NAMALWA (cell line): ENCODE measurements at regions not wholly inside any gene's neighbourhood (a gene's known extent, or its start where the extent isn't known, plus 50 kb on each side); places are given as distances from the start of the nearest gene placed in this dataset.

Experiments used
- DNase-seq: peaks from one replicate; pipeline ENCODE4 v3.0.0-alpha.2; 2015; ENCODE audit warnings: low spot score

- no peak for DNase-seq
Measured at GRCh38 chr14:82047777-82048470, 514.3 kb upstream of the SEL1L start.

DNA sequence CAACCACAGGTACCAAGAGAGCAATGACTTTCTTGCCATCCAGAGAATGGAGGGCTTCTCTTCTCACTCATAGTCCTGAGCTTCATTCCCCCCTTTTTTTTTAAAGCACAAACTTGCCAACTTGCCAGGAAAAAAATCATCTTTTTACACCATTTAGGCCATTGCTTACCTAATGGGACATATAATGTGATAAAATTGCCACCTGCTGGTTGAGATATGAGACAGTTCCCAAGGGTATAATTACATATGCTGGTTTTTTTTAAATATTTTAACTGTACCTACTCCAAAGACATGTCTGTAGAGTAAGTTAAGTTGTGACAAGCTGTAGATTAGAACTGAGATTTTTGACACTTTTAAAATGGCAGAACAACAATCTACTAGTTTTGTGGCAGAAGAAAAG lies 519.1 kb upstream of the SEL1L start:
- DNase-seq: peak; percentile 3

DNA sequence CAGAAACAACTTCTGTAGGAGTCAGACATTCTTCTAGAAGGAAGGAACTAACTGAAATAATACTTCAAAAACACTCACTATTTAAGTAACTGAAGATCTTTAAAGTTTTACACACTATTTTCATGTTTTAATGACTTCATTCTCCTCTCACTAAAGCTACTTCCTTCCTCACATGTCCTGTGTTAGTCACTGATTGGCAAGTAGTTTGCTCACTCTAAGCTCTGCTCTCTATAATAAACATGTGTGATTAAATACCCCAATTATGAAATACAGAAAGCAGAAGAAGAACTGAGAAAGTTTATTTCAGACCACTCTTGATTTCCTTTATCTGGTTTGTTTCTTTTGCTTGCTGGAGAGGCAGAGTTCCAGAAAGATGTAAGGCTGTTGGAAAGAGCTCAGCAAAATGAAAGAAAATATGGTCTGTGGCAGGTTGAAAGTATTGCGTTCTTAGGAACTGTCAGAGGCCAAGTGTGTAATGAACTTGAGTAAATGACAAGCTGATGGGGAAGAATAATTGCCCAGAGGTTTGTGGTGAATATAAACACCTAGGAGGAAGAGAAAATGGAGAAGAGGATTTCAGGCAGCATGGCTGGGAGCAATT lies 522.0 kb upstream of the SEL1L start:
- no peak for DNase-seq

- no peak for DNase-seq
Measured at GRCh38 chr14:82060219-82060618, 526.6 kb upstream of the SEL1L start.

- no peak for DNase-seq
Measured at GRCh38 chr14:82067221-82067875, 533.7 kb upstream of the SEL1L start.

GRCh38 chr14:82070040-82070439 lies 536.4 kb upstream of the SEL1L start:
- DNase-seq: no peak

GRCh38 chr14:82070753-82071152 lies 537.1 kb upstream of the SEL1L start:
- no peak for DNase-seq

GRCh38 chr14:82073547-82073946 lies 539.9 kb upstream of the SEL1L start:
- no peak for DNase-seq

DNA sequence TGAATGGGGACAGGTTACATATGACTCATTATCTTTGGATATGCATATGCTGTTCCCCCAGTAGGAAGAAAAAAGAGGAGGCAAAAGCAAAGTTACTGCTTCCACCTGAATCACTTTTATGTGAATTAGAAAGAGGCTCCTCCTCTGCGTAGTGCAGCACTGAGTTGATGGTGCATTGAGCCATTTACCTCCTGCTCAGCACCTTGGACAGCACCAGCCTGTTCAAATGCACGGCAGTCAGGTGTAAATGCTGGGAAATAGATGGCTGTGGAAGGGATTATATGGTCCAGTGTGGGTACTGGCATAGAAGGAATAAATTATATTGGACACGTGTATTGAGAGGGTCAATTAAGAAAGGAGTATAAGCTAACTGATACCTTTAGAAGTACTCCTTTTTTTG lies 541.9 kb upstream of the SEL1L start:
- peak; percentile 18 for DNase-seq

DNA sequence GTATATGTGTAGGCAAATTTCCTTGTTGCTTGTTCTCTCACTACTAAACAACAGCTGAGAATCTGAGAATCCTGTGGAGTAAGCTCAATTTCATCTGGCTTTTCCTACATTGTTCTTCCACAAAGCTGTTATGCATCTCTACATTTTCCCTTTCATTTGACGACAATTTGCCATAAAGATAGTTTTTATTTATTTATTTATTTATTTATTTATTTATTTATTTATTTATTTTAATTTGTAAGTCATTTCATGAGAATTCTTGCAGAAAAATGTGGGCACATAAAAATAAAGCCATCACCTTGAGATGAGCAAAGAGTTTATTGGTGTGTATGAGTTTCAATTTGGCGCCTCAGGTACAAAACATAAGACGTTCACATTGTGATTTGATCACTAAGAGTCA lies 545.9 kb upstream of the SEL1L start:
- DNase-seq: no peak

DNA sequence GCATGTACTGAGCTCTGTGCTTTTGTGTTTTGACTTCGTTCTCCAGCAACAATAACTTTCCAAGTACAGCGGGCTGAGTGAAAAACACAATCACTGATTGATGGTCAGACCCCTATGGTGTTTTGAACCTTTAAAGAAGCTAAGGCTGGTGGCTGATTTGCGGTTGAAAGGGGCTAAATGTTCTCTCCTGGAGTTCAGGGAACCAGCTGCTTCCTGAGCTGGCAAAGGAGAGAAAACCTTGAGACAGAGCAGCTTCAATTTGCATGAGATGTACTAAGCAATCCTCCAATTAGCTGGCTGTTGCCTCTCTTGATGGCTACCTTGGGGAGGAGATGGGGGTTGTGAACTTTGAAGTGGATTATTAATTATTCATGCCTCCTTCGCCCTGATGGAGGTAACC lies 546.7 kb upstream of the SEL1L start:
- DNase-seq: no peak

- no peak for DNase-seq
Measured at GRCh38 chr14:82084813-82085212, 551.2 kb upstream of the SEL1L start.

- no peak for DNase-seq
Measured at GRCh38 chr14:82091097-82091496, 557.4 kb upstream of the SEL1L start.

DNA sequence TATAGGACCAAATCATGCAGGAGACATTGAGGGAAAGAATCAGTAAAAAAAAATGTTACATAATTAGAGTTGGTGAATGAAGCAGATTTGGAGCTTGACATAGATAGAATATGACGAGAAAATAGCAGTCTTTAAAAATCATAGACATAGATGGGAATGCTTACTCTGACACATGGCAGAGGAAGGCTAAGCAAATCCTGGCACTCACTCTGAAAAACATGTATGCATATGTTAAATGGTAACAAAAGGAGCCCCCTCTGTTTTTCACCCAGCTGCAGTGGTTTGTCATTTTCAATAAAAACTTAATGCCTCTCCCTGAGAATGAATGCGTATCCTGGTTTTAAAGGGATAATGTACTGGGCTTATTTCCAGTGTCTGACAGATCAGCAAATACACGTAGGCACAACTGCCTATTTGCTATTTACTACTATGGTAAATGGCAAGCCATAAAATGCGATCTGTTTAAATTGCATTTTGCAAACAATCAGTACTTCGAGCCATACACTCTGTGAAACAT lies 561.2 kb upstream of the SEL1L start:
- no peak for DNase-seq

- DNase-seq: no peak
Measured at GRCh38 chr14:82104013-82104412, 570.4 kb upstream of the SEL1L start.

DNA sequence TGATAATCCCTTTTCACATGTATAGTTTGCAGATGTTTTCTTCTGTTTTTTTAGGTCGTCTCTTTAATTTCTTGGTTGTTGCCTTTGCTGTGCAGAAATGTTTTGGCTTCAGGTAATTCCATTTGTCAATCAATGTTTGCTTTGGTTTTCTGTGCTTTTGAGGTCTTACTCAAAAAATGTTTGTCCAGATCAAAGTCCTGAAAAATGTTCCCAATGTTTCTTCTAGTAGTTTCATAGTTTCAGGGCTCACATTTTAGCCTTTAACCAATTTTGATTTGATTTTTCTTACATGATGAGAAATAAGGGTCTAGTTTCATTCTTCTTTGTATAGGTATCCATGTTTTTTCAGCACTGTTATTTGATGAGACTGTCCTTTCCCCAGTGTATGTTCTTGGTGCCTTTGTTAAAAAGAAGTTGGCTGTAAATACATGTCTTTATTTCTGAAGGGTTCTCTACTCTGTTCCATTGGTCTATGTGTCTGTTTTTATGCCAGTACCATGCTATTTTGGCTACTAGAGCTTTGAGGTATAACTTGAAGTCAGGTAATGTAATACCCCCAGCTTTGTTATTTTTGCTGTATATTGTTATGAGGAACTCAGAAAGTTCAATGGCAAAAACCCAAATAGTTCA lies 578.7 kb upstream of the SEL1L start:
- no peak for DNase-seq

DNA sequence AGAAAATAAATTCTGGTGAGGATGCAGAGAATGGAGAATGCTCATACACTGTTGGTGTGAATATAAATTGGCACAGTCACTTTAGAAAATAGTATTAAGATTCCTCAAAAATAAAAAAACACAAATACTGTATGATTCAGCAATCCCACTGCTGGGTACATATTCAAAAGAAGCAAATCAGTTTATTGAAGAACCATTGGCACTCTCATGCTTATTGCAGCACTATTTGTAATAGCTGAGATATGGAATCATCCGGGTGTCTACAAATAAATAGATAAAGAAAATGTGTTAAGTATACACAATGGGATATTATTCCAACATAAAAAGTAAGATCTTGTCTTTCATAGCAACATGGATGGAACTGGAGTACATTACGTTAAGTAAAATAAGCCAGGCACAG lies 579.4 kb upstream of the SEL1L start:
- DNase-seq: no peak

- DNase-seq: no peak
Measured at GRCh38 chr14:82113710-82114109, 580.1 kb upstream of the SEL1L start.

DNA sequence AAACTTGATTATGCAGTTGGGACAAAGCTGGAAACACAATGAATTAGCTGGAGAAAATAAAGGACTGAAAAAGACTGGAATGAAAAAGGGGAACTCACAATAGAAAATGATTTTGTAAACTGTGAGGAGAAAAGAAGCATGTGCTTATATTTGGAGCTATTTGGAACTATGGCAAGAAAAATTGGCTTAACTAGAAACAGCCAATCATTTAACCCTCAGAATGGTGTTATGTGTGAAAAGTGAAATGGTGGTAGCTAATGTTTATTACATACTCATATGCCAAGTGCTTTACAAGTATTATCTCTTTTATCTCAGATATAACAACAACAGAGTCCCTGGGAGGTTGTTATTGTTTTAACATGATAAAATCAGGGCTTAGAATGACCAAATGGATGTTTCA lies 583.1 kb upstream of the SEL1L start:
- DNase-seq: no peak

GRCh38 chr14:82122655-82123054 lies 589.0 kb upstream of the SEL1L start:
- no peak for DNase-seq

GRCh38 chr14:82124511-82124910 lies 590.9 kb upstream of the SEL1L start:
- no peak for DNase-seq

DNA sequence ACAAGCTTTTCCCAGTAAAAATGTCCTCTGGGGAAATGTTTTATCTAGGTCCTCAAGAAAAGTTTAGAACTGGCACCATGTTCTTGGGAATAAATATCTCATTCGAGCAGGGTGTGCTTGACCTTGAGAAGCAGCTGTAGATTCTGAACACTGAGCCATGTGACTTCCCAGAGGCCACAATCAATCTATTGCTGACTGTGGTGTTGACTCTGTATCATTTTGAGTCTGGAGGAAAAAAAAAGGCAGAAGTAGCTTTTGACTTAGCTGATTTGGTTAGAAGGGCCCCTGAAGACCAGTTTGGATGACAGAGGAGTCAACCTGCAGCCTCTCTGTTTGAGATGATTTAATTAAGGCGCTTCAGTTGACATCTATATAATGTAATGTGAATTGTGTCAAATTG lies 592.4 kb upstream of the SEL1L start:
- no peak for DNase-seq

DNA sequence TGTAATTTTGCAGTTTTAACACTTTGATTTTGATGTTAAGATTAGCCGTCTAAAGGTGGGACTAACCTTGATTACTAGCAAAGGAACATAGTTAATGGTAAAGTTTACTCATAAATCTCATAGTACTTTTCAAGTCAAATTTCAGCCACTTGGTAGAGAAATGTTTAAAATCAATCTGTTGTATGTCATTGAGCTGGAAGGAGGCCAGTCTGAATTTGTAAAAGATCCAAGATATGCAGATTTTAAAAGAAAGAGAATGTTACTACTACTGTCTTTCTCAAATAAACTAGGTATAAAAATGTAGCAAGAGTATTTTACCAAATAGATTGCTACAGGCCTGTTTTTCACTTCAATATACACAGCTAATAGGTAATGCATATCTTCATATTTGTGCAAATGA lies 600.8 kb upstream of the SEL1L start:
- no peak for DNase-seq
